ENCODE measurements at regions not wholly inside any gene's neighbourhood (a gene's known extent, or its start where the extent isn't known, plus 50 kb on each side); places are given as distances from the start of the nearest gene placed in this dataset.

DNA sequence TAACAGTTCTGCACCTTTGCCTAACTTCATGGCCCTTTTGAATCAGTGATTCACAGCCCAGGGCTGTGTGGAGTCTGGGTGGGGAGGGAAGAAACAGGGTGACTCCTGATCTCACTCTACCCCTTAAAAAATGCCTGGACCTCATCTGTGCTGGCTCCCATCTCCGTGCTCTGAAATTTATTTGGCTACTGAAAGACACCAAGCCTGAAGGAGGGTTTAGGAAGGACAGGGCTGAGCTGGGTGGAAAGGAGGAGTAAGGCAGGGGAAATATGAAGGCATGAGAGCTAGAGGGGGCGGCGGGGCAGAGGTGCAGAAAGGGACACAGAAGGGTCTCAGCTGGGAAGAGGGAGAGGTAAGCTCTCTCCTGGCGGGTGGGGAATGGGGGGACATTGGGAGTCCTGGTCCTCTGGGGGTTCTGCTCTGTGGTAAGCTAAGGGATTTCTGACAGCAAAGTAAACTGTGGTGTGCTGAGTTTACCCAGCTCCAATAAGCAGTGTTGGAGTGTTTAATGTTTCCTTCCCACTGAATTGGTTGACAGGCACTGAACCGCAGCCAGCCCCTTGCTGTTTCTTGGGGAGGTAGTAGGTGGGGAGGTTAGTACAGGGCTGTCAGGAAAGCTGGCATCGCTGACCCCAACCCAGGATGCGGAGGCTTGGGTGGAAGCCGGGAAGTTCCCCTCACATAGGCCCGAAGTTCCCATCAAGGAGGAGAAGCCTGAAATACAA lies 71.1 kb downstream of the RPUSD4 start:
- Histone ChIP-seq H3K4me2 (ENCODE audit: low read length) (peak overlapping the region; percentile 52), H3K4me3 (ENCODE audit: insufficient read depth, low read depth, low read length) (no peak overlapping the region), H3K27ac (ENCODE audit: low read depth, low read length) (no peak overlapping the region), H3K4me1 (ENCODE audit: insufficient read depth, low read length) (peaks cover 16% of the 10 kb centered on the region), H3K27me3 (ENCODE audit: insufficient read depth, low read length) (peaks cover 35% of the 10 kb centered on the region), H4K20me1 (ENCODE audit: insufficient read depth, low read length) (peaks cover 4% of the 10 kb centered on the region), H2AFZ (ENCODE audit: low read depth, low read length) (no peak overlapping the region), H3K36me3 (ENCODE audit: insufficient read depth, low read length) (no peaks in the 10 kb centered on the region), H3K9ac (ENCODE audit: low read length) (no peak overlapping the region), H3K79me2 (ENCODE audit: insufficient read depth, low read length) (no peaks in the 10 kb centered on the region), H3K9me3 (ENCODE audit: insufficient read depth, low read depth, low read length) (no peaks in the 10 kb centered on the region)
- FAIRE-seq (no peak), DNase-seq (ENCODE audit: low read depth) (no peak)
- H3K4me3 Mint-ChIP-seq (ENCODE audit: unreplicated experiment), result no peak overlapping the region
- no peak overlapping the region for H3K27ac Mint-ChIP-seq (ENCODE audit: unreplicated experiment)
- TF ChIP-seq CTCF (IDR thresholded peaks at IDR 0.05; ENCODE audit: insufficient read depth, low read depth, low read length) (no peak), EZH2 (IDR thresholded peaks at IDR 0.05; ENCODE audit: insufficient read depth, low read length) (no peak)
- peaks cover 4% of the 10 kb centered on the region for H3K9me3 Mint-ChIP-seq (ENCODE audit: unreplicated experiment)
- H3K27me3 Mint-ChIP-seq (ENCODE audit: low read depth, unreplicated experiment), result peaks cover 12% of the 10 kb centered on the region
- no peaks in the 10 kb centered on the region for H3K36me3 Mint-ChIP-seq (ENCODE audit: low read depth, unreplicated experiment)
- H3K4me1 Mint-ChIP-seq (ENCODE audit: low read depth, unreplicated experiment), result peaks cover 18% of the 10 kb centered on the region

DNA sequence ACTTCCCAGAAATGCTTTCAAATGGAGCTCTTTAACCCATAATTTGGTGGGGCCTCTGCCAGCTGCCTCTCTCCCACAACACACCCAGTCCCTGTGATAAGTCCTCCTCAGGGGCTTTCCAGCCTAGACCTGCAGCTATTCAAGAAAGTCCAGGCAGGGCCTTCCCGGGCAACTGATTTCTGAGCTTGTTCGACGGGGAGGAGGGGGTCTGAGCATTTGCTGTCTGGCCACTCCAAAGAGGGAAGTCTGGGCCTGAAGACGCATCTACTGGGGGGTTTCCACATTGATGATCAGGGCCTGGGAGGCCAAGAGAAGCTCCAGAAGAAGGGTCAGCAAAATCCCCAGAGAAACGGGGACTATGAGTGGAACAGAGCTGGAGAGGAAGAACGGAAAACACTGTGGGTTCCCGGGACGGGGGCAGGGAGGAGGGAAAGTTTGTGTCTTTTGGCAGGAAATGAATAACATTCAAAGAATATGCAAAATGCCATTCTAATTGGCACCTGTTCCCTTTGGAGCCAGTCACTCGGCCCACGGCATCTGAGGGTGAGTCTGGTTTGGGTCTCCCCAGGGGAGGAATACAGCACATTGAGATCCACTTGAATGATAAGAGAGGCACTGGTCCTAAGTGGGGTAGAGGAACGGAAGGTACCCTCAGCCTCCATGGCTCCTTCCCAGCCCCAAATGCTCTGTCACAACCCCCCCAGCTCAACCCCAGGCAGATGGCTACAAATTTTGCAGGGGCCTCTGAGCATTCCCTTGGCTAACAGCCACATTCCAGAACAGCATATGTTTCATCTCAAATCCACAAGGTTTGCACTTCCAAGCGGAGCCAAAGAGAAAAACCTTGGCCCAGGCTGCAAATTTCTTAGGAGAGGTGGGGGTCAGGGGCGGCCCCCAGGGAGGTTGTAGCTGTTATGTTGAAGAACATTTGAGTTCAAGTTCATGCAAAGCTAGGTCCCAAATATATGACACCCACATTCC lies 72.0 kb downstream of the RPUSD4 start:
- H3K9me3 Mint-ChIP-seq (ENCODE audit: unreplicated experiment), result peaks cover 4% of the 10 kb centered on the region
- FAIRE-seq, result no peak
- H2AFZ ChIP-seq (ENCODE audit: low read depth, low read length), result no peak overlapping the region
- H3K36me3 Mint-ChIP-seq (ENCODE audit: low read depth, unreplicated experiment), result no peaks in the 10 kb centered on the region
- no peak overlapping the region for H3K27ac ChIP-seq (ENCODE audit: low read depth, low read length)
- peaks cover 20% of the 10 kb centered on the region for H3K4me1 Mint-ChIP-seq (ENCODE audit: low read depth, unreplicated experiment)
- H3K9ac ChIP-seq (ENCODE audit: low read length), result no peak overlapping the region
- peaks cover 37% of the 10 kb centered on the region for H3K27me3 ChIP-seq (ENCODE audit: insufficient read depth, low read length)
- peaks cover 16% of the 10 kb centered on the region for H3K4me1 ChIP-seq (ENCODE audit: insufficient read depth, low read length)
- H4K20me1 ChIP-seq (ENCODE audit: insufficient read depth, low read length), result peaks cover 4% of the 10 kb centered on the region
- H3K4me3 Mint-ChIP-seq (ENCODE audit: unreplicated experiment), result no peak overlapping the region
- H3K27ac Mint-ChIP-seq (ENCODE audit: unreplicated experiment), result peak overlapping the region; percentile 27
- DNase-seq (ENCODE audit: low read depth), result peak; percentile 68
- H3K36me3 ChIP-seq (ENCODE audit: insufficient read depth, low read length), result no peaks in the 10 kb centered on the region
- H3K9me3 ChIP-seq (ENCODE audit: insufficient read depth, low read depth, low read length), result no peaks in the 10 kb centered on the region
- peaks cover 14% of the 10 kb centered on the region for H3K27me3 Mint-ChIP-seq (ENCODE audit: low read depth, unreplicated experiment)
- TF ChIP-seq EZH2 (IDR thresholded peaks at IDR 0.05; ENCODE audit: insufficient read depth, low read length) (no peak), CTCF (IDR thresholded peaks at IDR 0.05; ENCODE audit: insufficient read depth, low read depth, low read length) (no peak)
- no peak overlapping the region for H3K4me3 ChIP-seq (ENCODE audit: insufficient read depth, low read depth, low read length)
- peak overlapping the region; percentile 29 for H3K4me2 ChIP-seq (ENCODE audit: low read length)
- no peaks in the 10 kb centered on the region for H3K79me2 ChIP-seq (ENCODE audit: insufficient read depth, low read length)
